GM21447 (cell line): ENCODE measurements at regions not wholly inside any gene's neighbourhood (a gene's known extent, or its start where the extent isn't known, plus 50 kb on each side); places are given as distances from the start of the nearest gene placed in this dataset.

Source experiments
- ATAC-seq: cut with Tn5 transposase; IDR thresholded peaks from one replicate; pipeline ENCODE4 v1.9.1; 2021; ENCODE audit not compliant: unreplicated experiment

GRCh38 chr10:36391405-36391804 is 734.0 kb upstream of the ANKRD30A start:
- no peak for ATAC-seq

DNA sequence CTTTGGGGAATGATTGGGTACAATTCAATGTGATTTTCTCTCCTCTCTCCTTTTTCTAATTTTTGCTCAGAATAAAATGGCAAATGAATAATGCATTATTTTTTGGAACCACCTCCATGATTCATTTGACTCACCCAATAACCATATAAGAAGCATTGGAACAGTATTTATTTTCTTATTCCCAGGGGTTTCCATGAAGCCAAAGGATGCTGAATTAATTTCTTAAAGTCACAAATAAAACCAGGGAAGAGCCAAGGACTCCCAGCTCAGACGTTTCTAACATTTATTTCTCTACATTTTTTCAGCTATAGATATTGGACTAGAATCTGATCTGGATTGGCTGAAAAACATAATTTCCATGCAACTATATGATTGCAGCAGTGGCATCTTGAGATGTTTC is 735.2 kb upstream of the ANKRD30A start:
- ATAC-seq: no peak

DNA sequence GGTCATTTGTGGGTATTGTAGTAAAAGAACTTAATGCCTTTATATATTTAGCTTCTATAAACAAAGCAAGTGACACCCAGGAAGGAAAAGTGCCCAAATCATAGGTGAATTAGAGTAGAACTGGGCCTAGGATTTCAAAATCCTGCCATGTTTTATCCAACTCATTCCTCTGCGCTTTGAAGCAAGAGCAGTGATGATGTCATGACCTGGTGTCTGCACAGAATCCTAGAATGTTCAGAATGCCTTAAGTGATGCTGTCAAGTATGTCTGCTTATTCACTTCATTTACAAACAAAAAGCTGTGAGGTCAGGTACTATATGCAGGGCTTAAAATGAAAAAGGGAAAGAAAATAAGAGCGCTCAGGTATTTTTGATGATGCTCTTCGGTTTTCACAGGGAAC is 737.2 kb upstream of the ANKRD30A start:
- ATAC-seq: no peak

DNA sequence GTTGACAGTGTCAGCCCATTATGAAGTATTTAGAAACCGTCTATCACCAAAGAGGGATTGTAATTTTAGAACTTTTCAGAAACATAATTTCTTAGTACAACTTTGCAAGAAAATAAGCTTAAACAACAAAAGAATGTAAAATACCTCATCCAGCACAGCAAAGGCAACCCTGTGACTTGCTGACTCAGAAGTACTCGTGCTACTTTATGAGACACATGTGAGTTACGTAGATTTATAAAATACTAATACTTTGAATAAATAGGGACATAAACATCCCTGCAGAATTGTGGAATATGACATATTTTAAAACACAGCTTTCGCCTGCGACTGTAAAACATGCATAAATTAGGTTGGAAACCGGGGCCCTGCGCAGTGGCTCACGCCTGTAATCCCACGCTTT is 739.7 kb upstream of the ANKRD30A start:
- ATAC-seq: no peak

- ATAC-seq: no peak
Measured at GRCh38 chr10:36383349-36383748, 741.3 kb upstream of the FZD8 start.

GRCh38 chr10:36381748-36382147 is 739.7 kb upstream of the FZD8 start:
- ATAC-seq: no peak

GRCh38 chr10:36380538-36380937 is 738.4 kb upstream of the FZD8 start:
- no peak for ATAC-seq

DNA sequence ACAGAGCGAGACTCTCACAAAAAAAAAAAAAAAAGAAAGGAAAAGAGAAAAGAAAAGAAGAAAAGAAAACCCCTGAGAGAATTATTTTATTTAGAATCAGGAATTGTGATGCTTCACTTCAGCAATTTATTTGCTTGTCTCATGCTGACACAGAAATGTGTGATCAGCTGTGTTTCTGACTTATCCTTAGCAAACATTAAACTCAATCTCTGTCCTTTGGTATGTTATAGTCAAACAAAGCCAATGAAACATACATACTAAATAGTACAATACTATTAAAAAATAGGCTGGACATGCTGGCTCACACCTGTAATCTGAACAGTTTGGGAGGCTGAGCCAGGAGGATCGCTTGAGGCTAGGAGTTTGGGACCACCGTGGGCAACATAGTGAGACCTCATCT is 733.0 kb upstream of the FZD8 start:
- no peak for ATAC-seq

DNA sequence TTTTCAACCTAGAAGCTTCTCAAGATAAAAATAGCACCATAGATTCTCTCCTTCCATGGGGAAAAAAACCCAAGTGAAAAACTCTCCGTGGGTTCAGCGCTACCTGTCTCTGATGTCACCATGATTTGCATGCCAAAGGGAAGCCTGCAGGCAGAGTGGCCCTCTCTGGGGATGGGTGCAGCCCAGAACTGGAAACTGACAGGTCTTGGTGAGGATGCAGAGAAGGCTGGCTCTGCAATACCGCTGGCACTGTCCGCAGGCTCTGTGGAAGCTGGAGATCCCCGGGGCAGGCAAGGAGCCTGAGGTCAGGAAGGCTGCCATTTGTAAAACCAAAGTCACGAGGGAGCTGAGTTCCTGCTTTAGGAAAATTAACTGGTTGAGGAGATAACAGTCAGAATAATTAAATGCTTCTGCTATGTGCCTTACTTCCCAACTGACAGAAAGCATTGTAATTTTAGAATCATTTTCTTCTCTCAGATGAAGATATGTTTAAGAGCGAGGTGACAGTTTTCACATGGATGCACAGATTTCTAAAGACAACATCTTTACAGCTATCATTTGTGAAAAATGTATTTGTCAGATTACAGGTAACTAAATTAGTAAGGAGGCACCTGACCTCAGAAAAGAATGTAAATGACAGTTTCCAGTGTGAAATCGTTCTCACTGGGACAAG is 731.5 kb upstream of the FZD8 start:
- no peak for ATAC-seq

- no peak for ATAC-seq
Measured at GRCh38 chr10:36367362-36367761, 725.3 kb upstream of the FZD8 start.

- no peak for ATAC-seq
Measured at GRCh38 chr10:36366843-36367242, 724.7 kb upstream of the FZD8 start.

- ATAC-seq: no peak
Measured at GRCh38 chr10:36366065-36366464, 724.0 kb upstream of the FZD8 start.

GRCh38 chr10:36362257-36362656 is 720.2 kb upstream of the FZD8 start:
- ATAC-seq: no peak

DNA sequence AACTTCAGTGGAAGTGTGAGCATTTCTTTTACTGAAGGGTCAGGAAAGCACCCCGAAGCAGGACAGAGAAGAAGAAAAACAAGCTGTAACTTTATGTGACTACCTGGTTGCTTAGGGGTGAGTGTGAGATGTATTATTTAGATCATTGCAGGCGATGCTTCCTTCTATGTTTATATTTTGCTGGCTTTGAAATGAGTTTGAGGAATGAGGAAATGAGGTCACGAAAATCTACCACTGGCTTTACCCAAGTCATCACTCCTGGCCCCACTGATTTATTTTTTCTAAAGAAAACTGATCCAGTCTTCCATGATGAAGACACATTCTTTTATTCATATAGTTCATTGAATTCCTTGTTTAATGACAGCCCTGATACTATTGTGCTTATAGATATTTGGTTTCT is 716.6 kb upstream of the FZD8 start:
- ATAC-seq: no peak

DNA sequence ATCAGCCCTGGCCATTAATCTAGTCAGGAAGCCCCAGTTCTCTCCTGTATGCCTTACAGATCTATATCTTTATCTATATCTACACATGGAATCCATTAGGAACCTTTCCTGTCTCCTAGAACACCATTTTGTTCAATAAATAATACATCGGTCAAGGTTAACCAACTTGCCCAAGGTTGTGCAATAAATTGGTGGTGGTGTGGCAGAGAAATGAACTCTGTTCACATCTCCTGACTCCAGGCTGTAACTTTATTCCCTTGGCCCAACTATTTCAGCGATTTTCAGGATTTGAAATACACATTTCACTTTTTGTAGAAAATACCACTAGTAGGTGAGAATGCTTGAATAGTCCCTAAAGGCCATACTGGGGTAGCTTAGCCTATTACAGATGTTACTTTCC is 712.5 kb upstream of the FZD8 start:
- ATAC-seq: no peak

- no peak for ATAC-seq
Measured at GRCh38 chr10:36351159-36351558, 709.1 kb upstream of the FZD8 start.

- ATAC-seq: no peak
Measured at GRCh38 chr10:36349445-36350078, 707.5 kb upstream of the FZD8 start.

DNA sequence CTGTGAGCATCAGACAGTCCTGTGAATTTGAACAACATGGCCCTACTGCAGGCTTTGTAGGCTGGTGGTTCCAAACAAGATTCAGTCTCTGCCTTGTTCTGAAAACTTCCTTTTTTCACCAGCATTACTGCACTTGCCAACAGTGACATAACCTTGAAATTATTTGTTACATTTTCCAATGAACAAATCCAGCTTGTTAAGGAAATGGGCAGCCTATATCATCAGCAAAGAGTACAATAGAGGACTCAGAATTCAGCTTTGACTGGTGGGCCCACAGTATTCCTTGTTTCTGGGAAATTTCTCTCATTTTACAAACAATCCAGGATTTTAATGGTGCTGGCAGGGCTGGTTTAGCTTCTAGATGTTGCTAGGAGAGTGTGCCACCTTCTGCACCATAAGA is 703.7 kb upstream of the FZD8 start:
- no peak for ATAC-seq

DNA sequence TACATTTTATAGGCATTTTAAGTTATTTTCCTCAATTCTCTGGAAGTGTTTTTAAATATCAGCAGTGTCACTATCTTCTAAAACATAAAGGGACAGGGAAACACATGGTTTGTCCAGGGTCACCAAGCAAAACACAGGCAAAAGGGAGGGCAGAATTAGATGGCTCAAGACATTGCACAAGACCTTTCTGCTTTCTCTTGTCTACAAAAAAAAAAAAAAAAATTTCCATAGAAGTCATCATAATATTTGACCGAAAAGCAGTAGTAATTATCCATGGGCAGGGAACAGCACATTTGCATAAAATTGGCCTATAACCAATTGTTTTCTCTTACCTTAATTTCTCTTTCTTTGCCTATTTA is 703.1 kb upstream of the FZD8 start:
- ATAC-seq: no peak

DNA sequence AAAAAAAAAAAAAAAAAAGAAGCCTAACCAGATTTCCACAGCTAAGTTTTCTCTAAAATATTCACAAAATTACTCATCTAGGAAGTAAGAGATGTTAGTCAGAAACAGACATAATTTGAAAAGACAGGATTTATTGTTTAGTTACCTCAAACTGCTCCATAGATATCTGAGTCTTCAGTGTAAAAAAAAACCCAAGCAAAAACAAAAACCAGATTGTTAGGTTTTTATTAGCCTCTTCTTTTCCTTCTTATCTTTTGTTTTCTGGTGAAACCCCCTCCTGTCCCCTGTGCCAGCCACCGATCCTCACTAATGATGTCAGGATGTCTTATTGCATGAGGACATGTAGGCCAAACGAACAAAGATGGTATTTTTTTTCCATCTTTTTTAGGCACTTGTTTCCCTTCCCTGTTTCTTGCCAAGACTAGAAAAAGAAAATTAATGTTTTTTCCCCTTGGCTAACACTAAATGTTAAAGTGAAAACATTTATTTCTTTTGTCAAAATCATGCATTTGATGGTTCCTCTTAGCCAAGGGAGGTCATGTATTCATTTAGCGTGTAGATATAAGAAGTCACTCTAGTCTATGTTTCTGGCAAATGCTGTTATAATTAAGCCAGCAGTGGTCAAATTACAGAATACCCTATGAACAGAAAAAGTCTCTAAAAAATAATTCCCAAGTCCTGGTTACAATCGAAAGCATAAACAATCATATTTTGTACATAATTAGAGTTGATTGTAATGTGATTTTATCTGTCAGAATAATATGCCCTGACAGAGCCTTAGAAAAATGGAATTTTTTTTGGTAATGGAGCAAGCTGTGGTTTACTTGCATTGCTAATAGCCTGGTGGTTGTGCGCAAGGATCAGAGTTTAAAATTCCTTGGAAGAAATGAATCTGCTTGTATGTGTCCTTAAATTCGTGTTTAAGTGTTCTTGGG is 702.4 kb upstream of the FZD8 start:
- no peak for ATAC-seq

DNA sequence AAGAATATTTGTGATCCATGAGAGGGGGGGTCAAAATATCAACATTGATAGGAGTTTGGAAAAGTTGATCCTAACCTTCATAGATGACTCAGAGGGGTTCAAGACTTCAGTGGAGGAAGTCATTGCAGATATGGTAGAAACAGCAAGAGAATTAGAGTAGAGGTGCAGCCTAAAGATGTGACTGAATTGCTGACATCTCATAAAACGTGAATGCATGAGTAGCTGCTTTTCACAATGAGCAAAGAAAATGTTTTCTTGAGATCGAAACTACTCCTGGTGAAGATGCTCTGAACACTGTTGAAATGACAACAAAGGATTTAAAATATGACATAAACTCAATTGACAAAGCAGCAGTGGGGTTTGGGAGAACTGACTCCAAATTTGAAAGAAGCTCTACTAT is 700.7 kb upstream of the FZD8 start:
- no peak for ATAC-seq

- no peak for ATAC-seq
Measured at GRCh38 chr10:36341471-36341870, 699.4 kb upstream of the FZD8 start.
